Sciatic nerve (tissue), 2 donors: ENCODE measurements at regions not wholly inside any gene's neighbourhood (a gene's known extent, or its start where the extent isn't known, plus 50 kb on each side); places are given as distances from the start of the nearest gene placed in this dataset.
A peak's percentile ranks its signal among the peaks of the same experiment; 100 is the strongest.

Experiments used
- ATAC-seq: fragments of 200-7000 bp; cut with Tn5 transposase; one replicate; pipeline ENCODE4 v1.9.1; 2020; ENCODE audit warnings: mild to moderate bottlenecking, moderate library complexity
- DNase-seq: peaks from one replicate; pipeline ENCODE4 v3.0.0-alpha.2; 2020; ENCODE audit warnings: low spot score
- intact Hi-C: fragments of 100-400 bp; cut with DNase I; formaldehyde crosslinking; loops from one replicate; pipeline ENCODE4 v1.14.2; 2022
- donor health status: DM: no; HTN: no; CAD: no.
- donor health status: DM: no; HTN: no; CAD: no.

DNA sequence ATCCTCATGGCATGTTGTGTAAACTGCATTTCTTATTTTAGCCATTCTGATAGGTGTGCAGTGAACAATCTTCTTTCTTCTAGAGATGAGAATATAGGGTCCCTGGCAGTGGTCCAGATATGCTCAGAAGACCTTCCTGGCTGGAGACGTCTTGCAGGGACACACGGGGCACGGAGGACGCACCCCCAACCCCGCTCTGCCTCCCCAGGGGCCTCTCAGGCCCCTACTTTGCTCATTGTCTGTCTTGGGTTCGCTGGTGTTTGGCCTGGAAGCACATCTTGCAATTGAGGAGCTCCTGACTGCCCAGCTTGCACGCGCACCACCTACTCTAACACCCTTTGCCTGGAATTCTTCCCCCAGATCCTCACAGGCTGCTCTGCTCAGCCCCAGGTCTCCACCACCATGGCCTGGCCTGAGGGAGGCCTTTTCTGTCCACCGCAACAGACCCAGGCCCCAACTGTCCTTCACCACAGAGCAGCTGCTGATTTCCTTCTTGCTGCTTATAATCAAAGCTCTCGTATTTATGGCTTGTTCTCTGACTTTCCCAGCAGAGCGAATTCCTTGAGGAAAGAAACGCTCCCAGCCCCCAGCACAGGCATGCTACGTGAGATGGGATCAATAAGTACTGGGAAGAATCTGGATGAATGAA lies 295.9 kb upstream of the HDAC4 start:
- intact Hi-C loops = no loop called here
- ATAC-seq = no peak
- peak; percentile 35 for DNase-seq

DNA sequence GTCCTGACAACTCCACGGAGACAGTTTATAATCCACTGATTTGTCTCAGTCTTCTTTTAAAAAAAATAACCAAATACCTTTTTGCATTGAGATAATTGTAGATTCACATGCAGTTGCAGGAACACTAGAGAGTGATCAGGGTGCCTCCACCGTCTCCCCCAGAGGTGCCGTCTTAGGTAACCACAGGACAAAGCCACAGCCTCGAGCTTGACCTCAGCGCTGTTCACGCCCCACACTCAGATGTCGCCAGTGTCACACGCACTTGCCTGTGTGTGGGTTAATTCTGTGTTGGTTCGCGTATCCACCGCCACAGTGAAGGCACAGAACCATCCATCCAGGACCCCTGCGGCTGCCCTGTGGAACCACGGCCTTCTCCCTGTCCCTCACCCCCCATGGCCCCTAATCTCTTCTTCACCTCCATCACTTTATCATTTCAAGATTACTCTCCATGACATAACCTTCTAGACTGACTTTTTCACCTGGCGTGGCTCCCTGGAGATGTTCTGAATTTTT lies 295.0 kb upstream of the HDAC4 start:
- ATAC-seq = no peak
- intact Hi-C loops = no loop called here
- DNase-seq = peak; percentile 25

DNA sequence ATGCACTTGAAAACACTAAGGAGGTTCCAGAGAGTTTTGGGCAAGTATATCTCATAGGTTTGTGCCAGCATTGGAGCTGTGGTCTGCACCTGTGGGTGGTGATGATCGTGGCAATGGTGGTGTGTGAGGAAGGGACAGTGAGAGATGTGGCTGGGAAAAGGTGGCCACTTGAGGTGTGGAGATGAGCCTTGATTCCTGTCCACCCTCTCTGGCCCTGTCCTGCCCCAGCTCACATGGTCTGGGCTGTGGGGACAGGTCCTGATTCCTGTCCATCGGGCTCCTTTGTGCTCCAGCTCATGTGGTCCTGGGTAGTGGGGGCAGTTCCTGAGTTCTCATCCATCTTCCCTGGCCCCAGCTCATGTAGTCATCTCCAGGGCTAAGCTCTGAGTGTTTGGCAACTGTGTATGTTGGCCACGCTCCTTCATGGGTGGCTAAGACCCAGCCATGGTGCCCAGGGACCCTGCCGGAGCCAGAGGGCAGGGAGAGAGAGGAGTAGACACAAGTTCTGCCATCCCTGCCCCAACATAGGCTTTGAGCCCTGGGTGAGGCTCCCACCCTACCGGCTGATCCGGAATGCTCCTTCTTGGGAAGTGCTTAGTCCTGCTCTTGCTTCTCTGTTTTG lies 294.4 kb upstream of the HDAC4 start:
- DNase-seq = peak; percentile 33
- intact Hi-C loops = no loop called here

DNA sequence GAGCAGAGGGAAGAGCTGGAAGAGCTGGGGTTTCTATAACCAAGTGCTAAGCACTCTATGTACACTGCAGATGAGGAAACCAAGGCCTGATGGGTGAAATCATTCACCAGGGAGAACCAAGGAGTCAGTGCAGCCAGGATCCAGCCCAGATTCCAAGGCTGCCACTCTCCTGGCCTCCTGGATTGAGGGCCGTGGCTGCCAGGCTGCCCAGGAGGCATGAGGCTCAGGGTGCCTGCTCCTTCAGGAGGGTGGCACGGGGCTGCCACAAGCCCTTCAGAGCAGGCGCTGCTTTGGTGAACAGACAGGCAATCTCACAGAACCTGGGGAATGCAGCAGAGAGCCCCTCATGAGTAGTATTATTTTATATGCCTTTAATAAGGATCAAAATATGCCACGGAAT lies 293.7 kb upstream of the HDAC4 start:
- no peak for ATAC-seq
- intact Hi-C loops = no loop called here
- DNase-seq = no peak

More for the DNA sequence above, 294.4 kb upstream of the HDAC4 start:
- no peak for ATAC-seq

DNA sequence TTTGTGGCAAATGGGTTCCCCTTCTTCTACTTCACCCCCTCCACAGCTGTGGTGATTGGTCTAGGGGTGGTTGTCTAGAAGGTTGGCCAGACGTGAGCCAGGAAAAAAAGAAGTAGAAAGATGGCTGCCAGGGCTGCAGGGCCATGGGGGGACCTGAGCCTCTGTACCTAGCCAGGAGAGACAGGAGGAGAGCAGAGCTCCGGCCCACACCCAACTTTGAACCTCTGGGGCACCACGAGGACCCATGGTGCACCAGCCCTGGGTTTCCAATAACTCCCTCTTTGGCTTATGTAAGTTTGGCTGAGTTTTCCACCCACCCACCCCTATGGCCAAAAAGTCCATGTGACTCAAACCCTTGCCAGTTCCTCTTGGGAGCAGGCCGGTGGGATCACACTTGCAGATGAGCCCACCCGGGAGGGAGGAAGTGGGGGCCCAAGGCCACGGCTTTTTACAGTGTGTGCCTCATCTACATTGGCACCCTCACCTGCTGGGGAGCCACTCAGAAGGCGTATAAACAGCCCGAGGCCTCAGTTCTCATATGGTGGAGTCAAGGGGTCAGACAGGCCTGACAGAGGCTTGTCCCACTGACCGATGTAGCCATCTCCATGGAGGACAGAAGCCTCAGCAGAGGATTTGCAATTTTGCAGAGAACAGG lies 293.1 kb upstream of the HDAC4 start:
- DNase-seq (peak; percentile 28), ATAC-seq (no peak)
- intact Hi-C loops = no loop called here

DNA sequence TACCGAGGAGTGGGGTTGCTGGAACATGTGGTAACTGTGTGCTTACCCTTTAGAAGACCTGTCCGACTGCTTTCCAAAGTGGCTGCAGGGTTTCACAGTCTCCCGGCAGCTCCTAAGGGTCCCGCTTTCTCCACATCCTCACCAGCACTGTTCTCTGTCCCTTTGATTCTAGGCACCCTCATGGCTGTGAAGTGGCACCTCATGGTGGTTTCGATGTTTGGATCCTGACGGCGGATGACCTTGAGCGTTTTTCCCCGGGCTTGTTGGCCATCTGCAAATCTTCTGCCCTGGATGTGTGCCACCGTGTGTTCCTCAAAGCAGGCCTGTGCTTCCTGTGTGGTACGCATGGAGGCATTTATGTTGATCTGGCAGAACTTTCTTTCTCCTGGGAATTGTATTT lies 292.5 kb upstream of the HDAC4 start:
- ATAC-seq (no peak), DNase-seq (peak; percentile 38)
- intact Hi-C loops = no loop called here

- ATAC-seq (no peak), DNase-seq (no peak)
- intact Hi-C loops = no loop called here
Observed at GRCh38 chr2:239692919-239693318, 292.1 kb upstream of the HDAC4 start.

- intact Hi-C loops = no loop called here
- no peak for ATAC-seq
- peak; percentile 49 for DNase-seq
Observed at GRCh38 chr2:239692362-239692851, 291.6 kb upstream of the HDAC4 start.

- DNase-seq (peak; percentile 38), ATAC-seq (no peak)
- intact Hi-C loops = no loop called here
Observed at GRCh38 chr2:239691720-239692119, 290.9 kb upstream of the HDAC4 start.

GRCh38 chr2:239690651-239691631 lies 290.1 kb upstream of the HDAC4 start:
- ATAC-seq (peak; percentile 81), DNase-seq (peak; percentile 54)
- intact Hi-C loops = no loop called here

GRCh38 chr2:239689985-239690384 lies 289.2 kb upstream of the HDAC4 start:
- intact Hi-C loops = no loop called here
- no peak for ATAC-seq
- DNase-seq = peak; percentile 46

GRCh38 chr2:239689410-239689809 lies 288.6 kb upstream of the HDAC4 start:
- ATAC-seq (no peak), DNase-seq (peak; percentile 17)
- intact Hi-C loops = no loop called here

GRCh38 chr2:239688840-239689239 lies 288.0 kb upstream of the HDAC4 start:
- peak; percentile 33 for DNase-seq
- intact Hi-C loops = no loop called here
- ATAC-seq = no peak

GRCh38 chr2:239688122-239688681 lies 287.4 kb upstream of the HDAC4 start:
- intact Hi-C loops = no loop called here
- DNase-seq (peak; percentile 36), ATAC-seq (peak; percentile 44)

DNA sequence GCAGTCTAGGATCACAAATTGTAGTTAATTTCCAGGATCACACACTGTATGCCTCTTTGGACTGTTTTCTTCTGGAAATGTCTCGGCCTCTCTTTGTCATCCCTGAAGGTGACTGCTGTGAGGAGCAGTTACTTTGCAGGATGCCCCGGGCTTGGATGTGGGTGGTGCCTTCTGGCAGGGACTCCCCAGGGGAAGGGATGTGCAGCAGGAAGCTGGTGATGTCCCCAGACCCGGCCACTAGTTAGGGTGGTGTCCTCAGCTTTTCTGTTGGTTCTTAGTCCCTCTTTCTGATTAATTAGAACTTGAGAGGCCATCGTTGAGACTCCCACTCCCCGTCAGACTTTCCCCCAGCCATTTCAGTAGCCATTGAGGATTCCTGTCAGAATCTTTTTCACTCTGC lies 286.6 kb upstream of the HDAC4 start:
- ATAC-seq (no peak), DNase-seq (peak; percentile 34)
- intact Hi-C loops = no loop called here

GRCh38 chr2:239685965-239686364 lies 285.1 kb upstream of the HDAC4 start:
- ATAC-seq (no peak), DNase-seq (no peak)
- intact Hi-C loops = no loop called here

DNA sequence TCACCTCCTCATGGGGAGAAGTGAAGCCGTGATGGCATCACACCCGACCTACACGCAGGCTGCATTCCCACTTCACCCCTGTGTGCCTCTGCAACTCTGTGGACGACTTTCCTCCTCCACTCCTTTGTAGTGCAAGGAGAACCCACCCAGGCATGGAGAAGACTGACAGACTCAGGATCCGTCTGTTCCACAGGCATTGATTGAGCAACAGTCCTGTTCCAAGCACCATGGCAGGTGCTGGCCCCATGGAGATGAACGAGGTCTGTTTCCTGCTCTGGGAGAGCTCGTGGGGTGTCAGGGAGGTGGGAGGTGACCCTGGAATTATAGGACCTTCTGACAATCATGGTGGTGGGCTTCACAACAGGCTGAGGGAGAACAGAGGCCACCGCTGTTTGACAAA lies 284.7 kb upstream of the HDAC4 start:
- peak; percentile 32 for DNase-seq

DNA sequence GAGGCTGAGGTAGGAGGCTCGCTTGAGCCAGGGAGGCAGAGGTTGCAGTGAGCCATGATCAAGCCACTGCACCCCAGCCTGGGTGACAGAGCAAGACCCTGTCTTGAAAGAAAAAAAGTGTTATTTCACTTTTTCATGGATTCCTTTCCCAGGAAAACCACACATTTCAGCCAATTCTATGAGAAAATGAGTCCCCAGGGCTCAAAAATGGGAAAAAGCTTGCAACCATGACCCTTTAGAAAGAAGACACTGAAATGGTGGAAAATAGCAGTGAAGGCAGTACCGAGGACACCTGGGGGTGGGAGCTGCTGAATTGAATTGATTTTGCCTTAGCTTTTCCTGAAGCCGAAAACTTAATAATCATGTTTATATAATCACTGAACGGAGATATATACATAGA lies 284.2 kb upstream of the HDAC4 start:
- no peak for ATAC-seq
- intact Hi-C loops = no loop called here
- no peak for DNase-seq

More for the DNA sequence above, 284.7 kb upstream of the HDAC4 start:
- intact Hi-C loops = no loop called here
- no peak for ATAC-seq
